ENCODE measurements at regions not wholly inside any gene's neighbourhood (a gene's known extent, or its start where the extent isn't known, plus 50 kb on each side); places are given as distances from the start of the nearest gene placed in this dataset. TPM values are rescaled to one million over a fixed set of nuclear protein-coding genes. Genes with fewer than 3 reads are reported as not detected.

Small RNA genes lying in the stretch of these regions (small RNA-seq; reads per million reads assigned to genes)
- gene RF00322 (ENCODE audit: low replicate concordance) (not detected), gene RNU6-649P (ENCODE audit: low replicate concordance) (not detected)

Data from tongue (tissue), 1 donor.